GM06990 (cell line): ENCODE measurements at regions not wholly inside any gene's neighbourhood (a gene's known extent, or its start where the extent isn't known, plus 50 kb on each side); places are given as distances from the start of the nearest gene placed in this dataset.

Source experiments
- DNase-seq: peaks from one replicate; pipeline ENCODE4 v3.0.0-alpha.2; 2011; ENCODE audit not compliant: insufficient read length; ENCODE audit errors: extremely low read depth
- H3K27me3 ChIP-seq: replicated peaks from 2 replicates; pipeline ENCODE4 v1.6.0; 2011; ENCODE audit warnings: low read length; ENCODE audit not compliant: control insufficient read depth, insufficient read depth
- H3K36me3 ChIP-seq: 2 replicates; pipeline ENCODE4 v1.5.1; 2011; ENCODE audit warnings: low read length; ENCODE audit not compliant: control insufficient read depth, insufficient read depth
- H3K4me3 ChIP-seq: replicated peaks from 2 replicates; pipeline ENCODE4 v1.5.1; 2011; ENCODE audit warnings: low read depth, mild to moderate bottlenecking, control low read depth, low read length
- CTCF ChIP-seq: IDR thresholded peaks from 2 replicates; pipeline ENCODE4 v1.5.1; 2011; ENCODE audit warnings: low read length, control low read depth, mild to moderate bottlenecking, inconsistent platforms; ENCODE audit not compliant: insufficient read depth, poor library complexity, severe bottlenecking

DNA sequence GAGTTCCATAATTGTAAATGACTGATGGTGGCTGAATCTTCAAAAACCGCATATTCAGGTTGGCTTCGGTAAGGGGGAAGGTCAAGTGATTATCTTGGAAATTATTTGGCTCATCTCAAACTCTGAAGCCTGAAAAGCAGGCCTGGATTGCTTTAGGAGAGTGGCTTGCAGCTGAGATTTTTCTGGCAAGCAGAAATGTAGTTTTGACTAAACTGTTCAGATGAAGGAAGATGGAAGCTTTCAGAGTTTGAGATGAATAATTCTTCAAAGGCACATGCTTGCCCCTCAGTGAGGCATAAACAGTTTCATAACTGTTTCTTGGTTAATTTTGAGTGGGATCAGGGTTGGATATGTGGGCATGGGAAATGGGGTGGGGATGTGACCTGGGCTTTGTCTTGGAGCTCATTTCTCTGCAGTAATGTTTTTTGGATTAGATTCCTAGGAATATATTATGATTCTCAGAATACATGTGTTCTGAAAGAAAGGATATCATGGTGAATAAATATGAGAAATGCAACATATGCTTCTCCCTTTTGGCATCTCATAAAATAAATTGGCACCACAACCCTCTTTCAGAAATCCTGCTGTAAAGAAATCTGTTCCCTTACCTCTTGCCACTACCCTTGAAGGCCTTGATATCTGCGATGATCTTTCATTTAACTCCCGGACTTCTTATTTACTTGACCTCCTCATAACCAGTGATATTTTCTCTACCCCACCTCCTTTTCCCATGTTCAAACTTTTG is 469.2 kb downstream of the ADRA2A start:
- H3K4me3 ChIP-seq, result no peak overlapping the region
- no peaks in the 10 kb centered on the region for H3K36me3 ChIP-seq
- no peak for DNase-seq
- TF ChIP-seq CTCF, result no peak
- no peaks in the 10 kb centered on the region; the same call in 1 of the 2 replicates for H3K27me3 ChIP-seq

GRCh38 chr10:111548084-111548726 is 471.4 kb downstream of the ADRA2A start:
- no peak for DNase-seq
- H3K36me3 ChIP-seq, result no peaks in the 10 kb centered on the region
- no peaks in the 10 kb centered on the region; the same call in 1 of the 2 replicates for H3K27me3 ChIP-seq
- no peak overlapping the region for H3K4me3 ChIP-seq
- no peak for TF ChIP-seq CTCF

DNA sequence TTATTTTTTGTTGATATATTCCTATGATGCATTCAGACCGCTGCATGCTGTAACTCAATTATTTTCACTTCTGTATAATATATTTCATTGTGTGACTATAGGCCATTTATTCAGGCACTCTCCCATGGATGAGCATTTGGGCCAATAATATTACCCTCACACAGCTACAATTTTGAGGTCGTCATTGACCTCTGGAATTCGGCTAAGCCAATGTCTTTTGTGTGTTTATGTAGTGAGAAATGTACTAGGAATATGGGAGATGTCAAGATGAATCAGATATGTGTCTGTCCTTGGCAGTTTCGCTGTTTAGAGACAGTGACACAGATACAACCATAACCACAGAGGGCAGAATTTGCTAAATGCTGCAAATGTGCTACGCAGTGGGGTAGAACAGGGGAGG is 474.2 kb downstream of the ADRA2A start:
- Histone ChIP-seq H3K27me3 (no peaks in the 10 kb centered on the region; the same call in 1 of the 2 replicates), H3K4me3 (no peak overlapping the region), H3K36me3 (no peaks in the 10 kb centered on the region)
- no peak for DNase-seq
- TF ChIP-seq CTCF, result no peak

- no peak for DNase-seq
- Histone ChIP-seq H3K36me3 (no peaks in the 10 kb centered on the region), H3K4me3 (no peak overlapping the region), H3K27me3 (no peaks in the 10 kb centered on the region)
- no peak for TF ChIP-seq CTCF
Measured at GRCh38 chr10:111556666-111557065, 479.8 kb downstream of the ADRA2A start.

DNA sequence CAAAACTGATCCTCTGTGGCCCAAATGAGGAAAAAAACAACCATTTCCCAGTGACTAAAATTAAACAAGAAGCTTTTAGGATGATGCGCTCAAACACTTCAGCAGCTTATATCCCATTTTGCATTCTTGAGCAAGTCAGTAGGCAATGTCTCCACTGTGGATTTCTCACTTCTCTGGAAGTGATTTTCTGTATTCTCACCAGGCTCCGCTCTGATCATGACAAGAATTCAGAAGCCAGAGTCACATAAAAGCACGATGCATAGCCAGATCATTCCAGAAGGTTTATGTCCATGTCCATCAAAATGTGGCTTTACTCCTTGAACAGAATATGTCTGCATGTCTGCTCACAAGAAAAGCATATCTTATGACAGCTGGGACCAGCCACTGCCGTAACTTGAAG is 481.4 kb downstream of the ADRA2A start:
- no peaks in the 10 kb centered on the region for H3K36me3 ChIP-seq
- no peaks in the 10 kb centered on the region for H3K27me3 ChIP-seq
- H3K4me3 ChIP-seq, result no peak overlapping the region
- DNase-seq, result no peak
- TF ChIP-seq CTCF, result no peak
